HepG2 (cell line): ENCODE measurements at regions not wholly inside any gene's neighbourhood (a gene's known extent, or its start where the extent isn't known, plus 50 kb on each side); places are given as distances from the start of the nearest gene placed in this dataset.

ENCODE experiments used
- ATAC-seq: fragments of 200-7000 bp; cut with Tn5 transposase; 3 replicates; pipeline ENCODE4 v1.9.1; 2020; ENCODE audit warnings: mild to moderate bottlenecking, moderate library complexity
- BruUV-seq: library from RNA; stranded (reverse); fragments of 400-500 nt; replicated peaks from 2 replicates; lab custom pipeline; 2021; lab: Mats Ljungman, UMichigan
- CTCF ChIA-PET: fragments of 300-600 bp; formaldehyde crosslinking; extraction: SDS; loops from one replicate; lab custom pipeline; 2021; ENCODE audit warnings: low total read pairs, inconsistent platforms, low intra/inter-chr PET ratio; lab: Yijun Ruan, JAX
- POLR2A ChIA-PET: fragments of 350-600 bp; sonication (Branson Sonifier 250); formaldehyde crosslinking; loops from one replicate; lab custom pipeline; 2020; ENCODE audit warnings: antibody characterized with exemption, inconsistent platforms; lab: Yijun Ruan, JAX
- DNase-seq: peaks from one replicate; pipeline ENCODE4 v3.0.0-alpha.2; 2015; ENCODE audit warnings: low spot score
- FAIRE-seq: peaks from 3 replicates; lab custom pipeline; 2011; peaks lifted over from hg19 to GRCh38; lab: Jason Lieb, UNC
- H2AFZ ChIP-seq: one replicate; pipeline ENCODE4 v1.6.1; 2011; ENCODE audit warnings: low read length, inconsistent platforms
- H3K27ac ChIP-seq: fragments of 300-600 bp; 3 replicates; pipeline ENCODE4 v1.8.0; 2011; ENCODE audit warnings: mixed run types, mild to moderate bottlenecking, mixed read lengths, low read length, inconsistent platforms; ENCODE audit not compliant: insufficient read depth; ENCODE audit errors: extremely low read length
- H3K27me3 ChIP-seq, 2 experiments: fragments of 200-600 bp in 1 of 2; 2 replicates in 1 of 2; 3 replicates in 1 of 2; pipeline versions ENCODE4 v1.6.0 to v1.8.0; 2011; ENCODE audit warnings: low read length in 2 of 2, mild to moderate bottlenecking in 2 of 2, moderate library complexity in 2 of 2, inconsistent platforms in 1 of 2; ENCODE audit not compliant: insufficient read depth in 2 of 2, control insufficient read depth in 1 of 2
- H3K36me3 ChIP-seq, 2 experiments: fragments of 200-600 bp in 1 of 2; replicated peaks in 1 of 2; 2 replicates in 1 of 2; 3 replicates in 1 of 2; pipeline versions ENCODE4 v1.5.1 to v1.8.0; 2011; ENCODE audit warnings: low read length in 2 of 2, inconsistent platforms in 1 of 2; ENCODE audit not compliant: insufficient read depth in 2 of 2, control insufficient read depth in 1 of 2
- H3K4me1 ChIP-seq: 2 replicates; pipeline ENCODE4 v1.5.1; 2012; ENCODE audit warnings: low read length, inconsistent platforms; ENCODE audit not compliant: insufficient read depth
- H3K4me2 ChIP-seq: 2 replicates; pipeline ENCODE4 v1.6.0; 2011; ENCODE audit warnings: low read depth, low read length, inconsistent platforms
- H3K4me3 ChIP-seq, 3 experiments: fragments of 200-600 bp in 1 of 3; sonication (generic), shearing (Covaris generic) in 1 of 3; replicated peaks in 1 of 3; 2 replicates each; pipeline ENCODE4 v1.5.1; 2011 to 2016; ENCODE audit warnings: low read length in 3 of 3, inconsistent platforms in 2 of 3, low read depth in 2 of 3, mild to moderate bottlenecking in 2 of 3, control low read depth in 1 of 3, mixed read lengths in 1 of 3; ENCODE audit not compliant: insufficient read depth in 1 of 3
- H3K79me2 ChIP-seq: one replicate; pipeline ENCODE4 v1.6.1; 2011; ENCODE audit warnings: low read length, inconsistent platforms; ENCODE audit not compliant: insufficient read depth
- H3K9ac ChIP-seq: 2 replicates; pipeline ENCODE4 v1.6.0; 2011; ENCODE audit warnings: mild to moderate bottlenecking, low read depth, low read length, inconsistent platforms; ENCODE audit not compliant: insufficient read depth
- H3K9me3 ChIP-seq: 2 replicates; pipeline ENCODE4 v1.5.1; 2012; ENCODE audit warnings: mild to moderate bottlenecking, low read length
- H4K20me1 ChIP-seq: 2 replicates; pipeline ENCODE4 v1.6.0; 2011; ENCODE audit warnings: inconsistent platforms, mild to moderate bottlenecking, low read length, moderate library complexity; ENCODE audit not compliant: insufficient read depth
- ELF4 ChIP-seq: sonication (generic); formaldehyde crosslinking; IDR thresholded peaks from 2 replicates; pipeline ENCODE4 v1.5.0; 2020; ENCODE audit warnings: missing genetic modification reagents, mild to moderate bottlenecking, moderate library complexity, borderline replicate concordance
- GRHL1 ChIP-seq: sonication (generic); formaldehyde crosslinking; conservative IDR thresholded peaks from 2 replicates; pipeline ENCODE4 v1.8.0; 2022; ENCODE audit warnings: missing genetic modification reagents
- NCOA1 ChIP-seq: sonication (generic); formaldehyde crosslinking; IDR thresholded peaks from 2 replicates; pipeline ENCODE4 v1.9.0; 2021; ENCODE audit warnings: missing genetic modification reagents
- POLR2G ChIP-seq: fragments of 200-400 bp; formaldehyde crosslinking; IDR thresholded peaks from 2 replicates; pipeline ENCODE4 v1.6.1; 2018; ENCODE audit warnings: mild to moderate bottlenecking, low read depth, low read length, moderate library complexity
- ZBTB14 ChIP-seq: sonication (generic); formaldehyde crosslinking; IDR thresholded peaks from 2 replicates; pipeline ENCODE4 v1.4.0; 2020; ENCODE audit warnings: missing genetic modification reagents
- ZHX1 ChIP-seq: sonication (generic); formaldehyde crosslinking; IDR thresholded peaks from 2 replicates; pipeline ENCODE4 v1.8.1; 2022; ENCODE audit warnings: low read depth, mild to moderate bottlenecking, missing genetic modification reagents
- ZNF18 ChIP-seq: sonication (generic); formaldehyde crosslinking; IDR thresholded peaks from 2 replicates; pipeline ENCODE4 v1.8.0; 2022; ENCODE audit warnings: mild to moderate bottlenecking, missing genetic modification reagents; ENCODE audit not compliant: insufficient replicate concordance
- ZNF333 ChIP-seq: sonication (generic); formaldehyde crosslinking; IDR thresholded peaks from 2 replicates; pipeline ENCODE4 v1.4.0; 2020; ENCODE audit warnings: mild to moderate bottlenecking, missing genetic modification reagents, borderline replicate concordance
- ZNF460 ChIP-seq: sonication (generic); formaldehyde crosslinking; IDR thresholded peaks from 2 replicates; pipeline ENCODE4 v1.5.1; 2020; ENCODE audit warnings: missing genetic modification reagents, mild to moderate bottlenecking, borderline replicate concordance
- ZNF720 ChIP-seq: sonication (generic); formaldehyde crosslinking; IDR thresholded peaks from 2 replicates; pipeline ENCODE4 v1.4.0; 2020; ENCODE audit warnings: missing genetic modification reagents
- WGBS: methylation state at CpG from one replicate; pipeline ENCODE4 v1.1.6; 2017; ENCODE audit warnings: low lambda C conversion rate; 5-methylcytosine and 5-hydroxymethylcytosine counted together
- in situ Hi-C: cut with HindIII; loops from 2 replicates; pipeline ENCODE4 v1.10.0; 2017; ENCODE audit warnings: low pct_unique_long_range_greater_than_20kb; ENCODE audit not compliant: extremely low pct_ligation_motif_present
- intact Hi-C: fragments of 100-400 bp; cut with micrococcal nuclease; formaldehyde crosslinking; loops from one replicate; pipeline ENCODE4 v1.10.0; 2022; ENCODE audit not compliant: unreplicated experiment

- ChIA-PET POLR2A (no interaction called here), CTCF (no interaction called here)
- in situ Hi-C loops (no loop called here), intact Hi-C loops (no loop called here)
- ATAC-seq (no peak), FAIRE-seq (no peak), DNase-seq (no peak)
- Histone ChIP-seq H3K79me2 (no peaks in the 10 kb centered on the region), H3K27me3 (no peaks in the 10 kb centered on the region), H3K4me1 (no peaks in the 10 kb centered on the region), H3K36me3 (no peaks in the 10 kb centered on the region), H3K4me2 (no peak overlapping the region), H2AFZ (no peak overlapping the region), H3K27ac (no peak overlapping the region), H4K20me1 (no peaks in the 10 kb centered on the region), H3K4me3 (no peak overlapping the region), H3K9ac (no peak overlapping the region), H3K9me3 (no peaks in the 10 kb centered on the region)
- WGBS, result 0% methylated on average over 2 of the region's 2 CpGs
- TF ChIP-seq ZNF333 (CRISPR knock-in tag), result no peak
- no peak for TF ChIP-seq ZNF18 (CRISPR knock-in tag)
- no peak for TF ChIP-seq POLR2G
- no peak for TF ChIP-seq ZNF720 (CRISPR knock-in tag)
- no peak for TF ChIP-seq ZBTB14 (CRISPR knock-in tag)
- no TSS peak for BruUV-seq
Observed at GRCh38 chrX:137418086-137418485, 147.8 kb upstream of the ZIC3 start.

GRCh38 chrX:137413190-137413589 is 152.7 kb upstream of the ZIC3 start:
- no TSS peak for BruUV-seq
- in situ Hi-C loops (no loop called here), intact Hi-C loops (no loop called here)
- H4K20me1 ChIP-seq, result no peaks in the 10 kb centered on the region
- no peaks in the 10 kb centered on the region for H3K27me3 ChIP-seq
- POLR2A ChIA-PET, result no interaction called here
- H2AFZ ChIP-seq, result no peak overlapping the region
- no peaks in the 10 kb centered on the region for H3K36me3 ChIP-seq
- no peak for DNase-seq
- CTCF ChIA-PET, result no interaction called here
- 3% methylated on average over 3 of the region's 3 CpGs for WGBS
- H3K27ac ChIP-seq, result no peak overlapping the region
- no peak for FAIRE-seq
- H3K9me3 ChIP-seq, result no peaks in the 10 kb centered on the region
- no peaks in the 10 kb centered on the region for H3K4me1 ChIP-seq
- H3K4me2 ChIP-seq, result no peak overlapping the region
- no peak overlapping the region for H3K4me3 ChIP-seq
- H3K79me2 ChIP-seq, result no peaks in the 10 kb centered on the region
- no peak overlapping the region for H3K9ac ChIP-seq
- ATAC-seq, result no peak
- TF ChIP-seq ELF4 (CRISPR knock-in tag) (no peak), NCOA1 (no peak), GRHL1 (CRISPR knock-in tag) (no peak), ZHX1 (CRISPR knock-in tag) (no peak), ZNF460 (CRISPR knock-in tag) (no peak)
